Astrocyte (in vitro differentiated cells and primary cell): ENCODE measurements at regions not wholly inside any gene's neighbourhood (a gene's known extent, or its start where the extent isn't known, plus 50 kb on each side); places are given as distances from the start of the nearest gene placed in this dataset.
A peak's percentile ranks its signal among the peaks of the same experiment; 100 is the strongest.

ENCODE experiments used
- DNase-seq: peaks from one replicate; pipeline ENCODE4 v3.0.0-alpha.2; 2010; ENCODE audit warnings: low read depth
- FAIRE-seq: peaks from 2 replicates; lab custom pipeline; 2011; peaks lifted over from hg19 to GRCh38; lab: Jason Lieb, UNC
- H2AFZ ChIP-seq: 2 replicates; pipeline ENCODE4 v1.6.0; 2012; ENCODE audit warnings: low read depth, low read length, inconsistent platforms
- H3K27ac ChIP-seq: 2 replicates; pipeline ENCODE4 v1.5.1; 2011; ENCODE audit warnings: low read depth, low read length, inconsistent platforms
- H3K27me3 ChIP-seq: 2 replicates; pipeline ENCODE4 v1.6.0; 2011; ENCODE audit warnings: low read length, inconsistent platforms; ENCODE audit not compliant: insufficient read depth
- H3K36me3 ChIP-seq: 2 replicates; pipeline ENCODE4 v1.5.1; 2011; ENCODE audit warnings: low read length, inconsistent platforms; ENCODE audit not compliant: insufficient read depth
- H3K4me1 ChIP-seq: 2 replicates; pipeline ENCODE4 v1.5.1; 2011; ENCODE audit warnings: low read length, inconsistent platforms; ENCODE audit not compliant: insufficient read depth
- H3K4me2 ChIP-seq: 2 replicates; pipeline ENCODE4 v1.6.0; 2012; ENCODE audit warnings: low read length, inconsistent platforms
- H3K4me3 ChIP-seq: 2 replicates; pipeline ENCODE4 v1.5.1; 2011; ENCODE audit warnings: low read depth, mild to moderate bottlenecking, low read length, inconsistent platforms; ENCODE audit not compliant: insufficient read depth
- H3K79me2 ChIP-seq: 2 replicates; pipeline ENCODE4 v1.6.0; 2012; ENCODE audit warnings: mild to moderate bottlenecking, low read length, inconsistent platforms; ENCODE audit not compliant: insufficient read depth
- H3K9ac ChIP-seq: 2 replicates; pipeline ENCODE4 v1.6.0; 2012; ENCODE audit warnings: mild to moderate bottlenecking, low read length, inconsistent platforms
- H3K9me3 ChIP-seq: 2 replicates; pipeline ENCODE4 v1.5.1; 2012; ENCODE audit warnings: low read depth, mild to moderate bottlenecking, low read length, inconsistent platforms; ENCODE audit not compliant: insufficient read depth
- H4K20me1 ChIP-seq: 2 replicates; pipeline ENCODE4 v1.6.0; 2012; ENCODE audit warnings: low read length, inconsistent platforms; ENCODE audit not compliant: insufficient read depth
- H3K27ac Mint-ChIP-seq: one replicate; pipeline ENCODE4 v1.8.0; 2021; ENCODE audit warnings: mild to moderate bottlenecking, mixed read lengths; ENCODE audit not compliant: unreplicated experiment
- H3K27me3 Mint-ChIP-seq: one replicate; pipeline ENCODE4 v1.8.0; 2021; ENCODE audit warnings: low read depth, mixed read lengths; ENCODE audit not compliant: unreplicated experiment
- H3K36me3 Mint-ChIP-seq: one replicate; pipeline ENCODE4 v1.8.0; 2021; ENCODE audit warnings: low read depth, mixed read lengths; ENCODE audit not compliant: unreplicated experiment
- H3K4me1 Mint-ChIP-seq: one replicate; pipeline ENCODE4 v1.8.0; 2021; ENCODE audit warnings: low read depth, mixed read lengths; ENCODE audit not compliant: unreplicated experiment
- H3K4me3 Mint-ChIP-seq: one replicate; pipeline ENCODE4 v1.8.0; 2021; ENCODE audit warnings: mild to moderate bottlenecking, moderate library complexity, mixed read lengths; ENCODE audit not compliant: unreplicated experiment
- H3K9me3 Mint-ChIP-seq: one replicate; pipeline ENCODE4 v1.8.0; 2021; ENCODE audit warnings: mild to moderate bottlenecking, mixed read lengths; ENCODE audit not compliant: unreplicated experiment
- CTCF ChIP-seq: IDR thresholded peaks from 2 replicates; pipeline ENCODE4 v1.5.1; 2011; ENCODE audit warnings: low read depth, mild to moderate bottlenecking, inconsistent platforms, low read length, moderate library complexity; ENCODE audit not compliant: insufficient read depth
- EZH2 ChIP-seq: IDR thresholded peaks from 2 replicates; pipeline ENCODE4 v1.6.1; 2012; ENCODE audit warnings: mild to moderate bottlenecking, low read length, inconsistent platforms; ENCODE audit not compliant: insufficient read depth

- no peaks in the 10 kb centered on the region for H3K9me3 ChIP-seq
- Mint-ChIP-seq H3K9me3 (peaks cover 3% of the 10 kb centered on the region), H3K27me3 (no peaks in the 10 kb centered on the region), H3K36me3 (no peaks in the 10 kb centered on the region), H3K4me3 (no peak overlapping the region), H3K4me1 (peaks cover 3% of the 10 kb centered on the region), H3K27ac (no peak overlapping the region)
- FAIRE-seq (no peak), DNase-seq (no peak)
- H3K27ac ChIP-seq: no peak overlapping the region
- H3K27me3 ChIP-seq: no peaks in the 10 kb centered on the region
- H3K9ac ChIP-seq: no peak overlapping the region
- TF ChIP-seq CTCF (peak; percentile 49), EZH2 (no peak)
- no peaks in the 10 kb centered on the region for H3K4me1 ChIP-seq
- H2AFZ ChIP-seq: no peak overlapping the region
- no peaks in the 10 kb centered on the region for H4K20me1 ChIP-seq
- no peaks in the 10 kb centered on the region for H3K79me2 ChIP-seq
- H3K36me3 ChIP-seq: no peaks in the 10 kb centered on the region
- H3K4me2 ChIP-seq: no peak overlapping the region
- no peak overlapping the region for H3K4me3 ChIP-seq
These were observed 287.2 kb downstream of the CGGBP1 start for GRCh38 chr3:87771337-87772192.

- Mint-ChIP-seq H3K27me3 (no peaks in the 10 kb centered on the region), H3K4me1 (peaks cover 3% of the 10 kb centered on the region), H3K36me3 (no peaks in the 10 kb centered on the region), H3K4me3 (no peak overlapping the region), H3K9me3 (no peaks in the 10 kb centered on the region), H3K27ac (no peak overlapping the region)
- no peaks in the 10 kb centered on the region for H3K36me3 ChIP-seq
- H2AFZ ChIP-seq: no peak overlapping the region
- H3K27ac ChIP-seq: no peak overlapping the region
- no peaks in the 10 kb centered on the region for H3K79me2 ChIP-seq
- H3K9me3 ChIP-seq: peaks cover 2% of the 10 kb centered on the region
- no peak for DNase-seq
- no peaks in the 10 kb centered on the region for H3K27me3 ChIP-seq
- no peaks in the 10 kb centered on the region for H3K4me1 ChIP-seq
- no peak overlapping the region for H3K4me3 ChIP-seq
- H4K20me1 ChIP-seq: no peaks in the 10 kb centered on the region
- TF ChIP-seq CTCF (no peak), EZH2 (no peak)
- H3K4me2 ChIP-seq: no peak overlapping the region
- no peak overlapping the region for H3K9ac ChIP-seq
- FAIRE-seq: no peak
These were observed 292.1 kb downstream of the CGGBP1 start for GRCh38 chr3:87766721-87767120.

GRCh38 chr3:87765256-87765655, 293.5 kb downstream of the CGGBP1 start:
- no peak overlapping the region for H3K27ac Mint-ChIP-seq
- H3K4me1 Mint-ChIP-seq: peaks cover 3% of the 10 kb centered on the region
- DNase-seq (no peak), FAIRE-seq (no peak)
- Histone ChIP-seq H3K9ac (no peak overlapping the region), H3K27ac (no peak overlapping the region), H3K4me3 (no peak overlapping the region), H3K9me3 (peaks cover 2% of the 10 kb centered on the region), H4K20me1 (no peaks in the 10 kb centered on the region), H3K4me2 (no peak overlapping the region), H3K36me3 (no peaks in the 10 kb centered on the region), H3K4me1 (no peaks in the 10 kb centered on the region), H3K79me2 (no peaks in the 10 kb centered on the region), H2AFZ (no peak overlapping the region), H3K27me3 (no peaks in the 10 kb centered on the region)
- H3K9me3 Mint-ChIP-seq: no peaks in the 10 kb centered on the region
- no peaks in the 10 kb centered on the region for H3K27me3 Mint-ChIP-seq
- H3K4me3 Mint-ChIP-seq: no peak overlapping the region
- H3K36me3 Mint-ChIP-seq: no peaks in the 10 kb centered on the region
- TF ChIP-seq EZH2: no peak
- no peak for TF ChIP-seq CTCF
